OCI-LY3 (cell line): ENCODE measurements at regions not wholly inside any gene's neighbourhood (a gene's known extent, or its start where the extent isn't known, plus 50 kb on each side); places are given as distances from the start of the nearest gene placed in this dataset.

ENCODE experiments used
- CTCF ChIP-seq: fragments of 200-600, 300-600 bp; sonication (generic); IDR thresholded peaks from 2 replicates; pipeline ENCODE4 v1.5.1; 2014; ENCODE audit warnings: antibody characterized with exemption, low read length, low read depth
- EZH2phosphoT487 ChIP-seq: fragments of 200-600 bp; shearing (Covaris generic); IDR thresholded peaks from 2 replicates; pipeline ENCODE4 v1.6.1; 2018; ENCODE audit warnings: antibody characterized with exemption, mixed run types, low read depth

GRCh38 chr1:212167098-212167497 lies 118.1 kb upstream of the PPP2R5A start:
- no peak for TF ChIP-seq CTCF
- no peak for TF ChIP-seq EZH2phosphoT487
